Prostate gland (tissue), 2 donors: ENCODE measurements at regions not wholly inside any gene's neighbourhood (a gene's known extent, or its start where the extent isn't known, plus 50 kb on each side); places are given as distances from the start of the nearest gene placed in this dataset.

Experiments
- POLR2A ChIP-seq: fragments of 450-650 bp; IDR thresholded peaks from one replicate; pipeline ENCODE4 v1.6.1; 2016; ENCODE audit warnings: antibody characterized with exemption, mild to moderate bottlenecking
- POLR2AphosphoS5 ChIP-seq: sonication (generic); formaldehyde crosslinking; IDR thresholded peaks from one replicate; pipeline ENCODE4 v1.6.1; 2017; ENCODE audit warnings: antibody characterized with exemption
- TF ChIP-seq, protein P1 (sequence below), 4 experiments: fragments of 200-600 bp in 2 of 4; fragments of 450-650 bp in 2 of 4; sonication (generic) in 2 of 4; IDR thresholded peaks; 1 replicate in 3 of 4; 2 replicates in 1 of 4; pipeline ENCODE4 v1.5.1; 2016 to 2019; ENCODE audit warnings: antibody characterized with exemption in 4 of 4, mild to moderate bottlenecking in 2 of 4, moderate library complexity in 2 of 4

- TF ChIP-seq POLR2AphosphoS5 (no peak), POLR2A (no peak)
- TF ChIP-seq, protein P1, sequence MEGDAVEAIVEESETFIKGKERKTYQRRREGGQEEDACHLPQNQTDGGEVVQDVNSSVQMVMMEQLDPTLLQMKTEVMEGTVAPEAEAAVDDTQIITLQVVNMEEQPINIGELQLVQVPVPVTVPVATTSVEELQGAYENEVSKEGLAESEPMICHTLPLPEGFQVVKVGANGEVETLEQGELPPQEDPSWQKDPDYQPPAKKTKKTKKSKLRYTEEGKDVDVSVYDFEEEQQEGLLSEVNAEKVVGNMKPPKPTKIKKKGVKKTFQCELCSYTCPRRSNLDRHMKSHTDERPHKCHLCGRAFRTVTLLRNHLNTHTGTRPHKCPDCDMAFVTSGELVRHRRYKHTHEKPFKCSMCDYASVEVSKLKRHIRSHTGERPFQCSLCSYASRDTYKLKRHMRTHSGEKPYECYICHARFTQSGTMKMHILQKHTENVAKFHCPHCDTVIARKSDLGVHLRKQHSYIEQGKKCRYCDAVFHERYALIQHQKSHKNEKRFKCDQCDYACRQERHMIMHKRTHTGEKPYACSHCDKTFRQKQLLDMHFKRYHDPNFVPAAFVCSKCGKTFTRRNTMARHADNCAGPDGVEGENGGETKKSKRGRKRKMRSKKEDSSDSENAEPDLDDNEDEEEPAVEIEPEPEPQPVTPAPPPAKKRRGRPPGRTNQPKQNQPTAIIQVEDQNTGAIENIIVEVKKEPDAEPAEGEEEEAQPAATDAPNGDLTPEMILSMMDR (IDR thresholded peaks at IDR 0.05), result no peak
Measured at GRCh38 chr21:19392390-19392789, 988.8 kb upstream of the TMPRSS15 start.
